ENCODE measurements at regions not wholly inside any gene's neighbourhood (a gene's known extent, or its start where the extent isn't known, plus 50 kb on each side); places are given as distances from the start of the nearest gene placed in this dataset.
"Not testable (repeated sequence)": the region's sequence is repeated elsewhere in the genome, so short reads cannot be mapped to it uniquely, and the experiment has no call there.

GRCh38 chr1:41998250-41998649 lies 79.5 kb upstream of the HIVEP3 start:
- H3K4me1 ChIP-seq (replicated peaks in 1 of 2), result no peaks in the 10 kb centered on the region
- no peak overlapping the region for H3K4me3 ChIP-seq
- no peak overlapping the region for H3K27ac ChIP-seq
- ATAC-seq (replicated peaks in 6 of 8), result no peak
- in situ Hi-C loops (cut with MboI; ENCODE audit: low pct_unique_long_range_greater_than_20kb in 2 of 9, low sequenced_read_pairs in 9 of 9, unreplicated experiment in 9 of 9), result no loop called here

GRCh38 chr1:41997153-41997552 lies 78.4 kb upstream of the HIVEP3 start:
- no peaks in the 10 kb centered on the region for H3K4me1 ChIP-seq (replicated peaks in 1 of 2)
- in situ Hi-C loops (cut with MboI; ENCODE audit: low pct_unique_long_range_greater_than_20kb in 2 of 9, low sequenced_read_pairs in 9 of 9, unreplicated experiment in 9 of 9), result no loop called here
- no peak overlapping the region for H3K27ac ChIP-seq
- ATAC-seq (replicated peaks in 6 of 8), result peak in 2 of 8 experiments; percentile 54 to 67
- H3K4me3 ChIP-seq, result no peak overlapping the region
- 35 to 100% (median 87%) methylated on average over 1 to 5 of the region's 5 CpGs; no CpG with 5 or more reads in 2 of the 10 experiments for WGBS, 10 experiments

DNA sequence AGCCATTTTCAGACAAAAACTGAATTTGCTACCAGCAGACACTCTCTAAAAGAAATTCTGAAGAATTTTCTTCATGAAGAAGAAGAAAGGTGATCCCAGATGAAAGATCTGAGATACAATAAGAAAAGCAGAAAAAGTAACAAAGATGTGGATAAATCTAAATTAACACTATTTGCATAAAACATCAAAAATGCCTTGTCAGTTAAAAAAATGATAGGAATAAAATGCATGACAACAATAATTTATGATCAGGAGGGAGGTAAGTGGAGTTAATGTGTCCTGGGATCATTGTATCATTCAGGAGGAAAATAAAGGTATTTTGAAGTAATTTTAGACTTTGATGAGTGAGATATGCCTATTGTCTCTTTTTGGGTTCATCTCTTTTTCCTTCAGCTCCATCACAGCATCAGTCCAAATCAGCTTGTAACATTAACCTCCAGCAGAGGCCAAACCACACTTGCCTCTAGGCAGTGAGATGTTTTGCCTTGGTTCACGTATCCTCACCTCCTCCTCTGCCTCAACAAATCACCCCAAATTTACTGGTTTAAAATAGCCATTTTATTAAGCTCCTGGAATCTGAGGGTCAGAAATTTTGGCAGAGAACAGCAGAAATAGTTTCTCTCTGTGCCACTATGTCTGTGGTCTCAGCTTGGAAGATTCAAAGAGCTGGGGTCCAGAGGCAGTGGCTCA lies 76.9 kb upstream of the HIVEP3 start:
- WGBS, 10 experiments, result 60 to 100% (median 86%) methylated on average over 1 of the region's 1 CpG; no CpG with 5 or more reads in 7 of the 10 experiments
- no peak for ATAC-seq (replicated peaks in 6 of 8)
- in situ Hi-C loops (cut with MboI; ENCODE audit: low pct_unique_long_range_greater_than_20kb in 2 of 9, low sequenced_read_pairs in 9 of 9, unreplicated experiment in 9 of 9), result no loop called here
- Histone ChIP-seq H3K4me3 (no peak overlapping the region), H3K27ac (no peak overlapping the region), H3K4me1 (replicated peaks in 1 of 2) (no peaks in the 10 kb centered on the region)

DNA sequence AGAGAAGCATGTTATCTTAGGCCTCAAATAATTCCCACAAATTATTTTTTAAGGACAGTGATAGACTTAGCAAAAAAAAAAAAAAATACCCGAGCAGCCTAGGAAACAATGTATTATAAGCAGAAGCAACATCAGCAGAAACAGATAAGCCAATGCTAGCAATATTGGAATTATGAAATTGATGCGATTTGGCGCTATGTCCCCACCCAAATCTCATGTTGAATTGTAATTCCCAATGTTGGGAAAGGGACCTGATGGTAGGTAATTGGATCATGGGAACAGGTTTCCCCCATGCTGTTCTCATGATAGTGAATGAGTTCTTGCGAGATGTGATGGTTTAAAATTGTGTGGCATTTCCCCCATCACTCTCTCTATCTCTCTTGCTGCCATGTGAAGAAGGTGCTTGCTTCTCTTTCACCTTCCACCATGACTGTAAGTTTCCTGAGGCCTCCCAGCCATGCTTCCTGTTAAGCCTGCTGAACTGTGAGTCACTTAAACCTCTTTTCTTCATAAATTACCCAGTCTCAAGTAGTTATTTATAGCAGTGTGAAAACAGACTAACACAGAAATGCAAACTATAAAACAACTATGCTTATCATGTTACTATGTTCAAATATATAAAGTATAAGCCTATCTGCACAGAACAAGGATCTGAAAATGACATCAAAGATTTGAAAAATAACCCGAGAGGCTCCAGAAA lies 75.6 kb upstream of the HIVEP3 start:
- WGBS, 10 experiments, result 79 to 100% (median 89%) methylated on average over 3 to 5 of the region's 5 CpGs
- Histone ChIP-seq H3K4me3 (no peak overlapping the region), H3K4me1 (replicated peaks in 1 of 2) (no peaks in the 10 kb centered on the region), H3K27ac (no peak overlapping the region)
- in situ Hi-C loops (cut with MboI; ENCODE audit: low pct_unique_long_range_greater_than_20kb in 2 of 9, low sequenced_read_pairs in 9 of 9, unreplicated experiment in 9 of 9), result no loop called here
- ATAC-seq (replicated peaks in 6 of 8), result no peak

GRCh38 chr1:41983451-41983850 lies 64.7 kb upstream of the HIVEP3 start:
- Histone ChIP-seq H3K4me3 (no peak overlapping the region), H3K4me1 (replicated peaks in 1 of 2) (peaks cover 0 to 7% of the 10 kb centered on the region in 2 donors), H3K27ac (no peak overlapping the region)
- in situ Hi-C loops (cut with MboI; ENCODE audit: low pct_unique_long_range_greater_than_20kb in 2 of 9, low sequenced_read_pairs in 9 of 9, unreplicated experiment in 9 of 9), result no loop called here
- WGBS, 10 experiments, result 80 to 100% (median 99%) methylated on average over 1 to 3 of the region's 3 CpGs
- ATAC-seq (replicated peaks in 6 of 8), result no peak

DNA sequence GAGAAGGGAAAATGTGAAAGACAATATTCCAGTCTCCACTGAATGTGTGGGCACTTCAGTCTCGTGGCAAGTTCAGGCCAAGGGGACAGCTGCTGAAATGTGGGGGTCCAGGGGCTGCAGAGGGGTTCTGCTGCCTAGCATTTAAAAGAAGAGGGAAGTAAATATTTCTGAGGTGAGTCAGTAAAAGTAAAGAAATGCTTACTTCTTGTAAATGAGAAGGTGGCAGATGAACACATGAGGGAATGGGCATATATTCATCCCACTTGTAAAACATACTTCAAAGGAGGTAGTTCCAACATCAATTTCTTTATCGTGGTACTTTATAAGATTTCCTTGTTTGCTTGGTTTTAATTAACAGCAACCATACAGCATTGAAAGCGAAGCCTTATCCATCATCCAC lies 63.1 kb upstream of the HIVEP3 start:
- WGBS, 10 experiments, result 33 to 100% (median 61%) methylated on average over 1 to 3 of the region's 3 CpGs; no CpG with 5 or more reads in 1 of the 10 experiments
- Histone ChIP-seq H3K27ac (no peak overlapping the region), H3K4me1 (replicated peaks in 1 of 2) (peaks cover 0 to 7% of the 10 kb centered on the region in 2 donors), H3K4me3 (no peak overlapping the region)
- no peak for ATAC-seq (replicated peaks in 6 of 8)
- in situ Hi-C loops (cut with MboI; ENCODE audit: low pct_unique_long_range_greater_than_20kb in 2 of 9, low sequenced_read_pairs in 9 of 9, unreplicated experiment in 9 of 9), result no loop called here

- Histone ChIP-seq H3K4me1 (replicated peaks in 1 of 2) (peaks cover 0 to 7% of the 10 kb centered on the region in 2 donors), H3K27ac (no peak overlapping the region), H3K4me3 (no peak overlapping the region)
- 40 to 97% (median 64%) methylated on average over 1 to 11 of the region's 12 CpGs; no CpG with 5 or more reads in 2 of the 10 experiments for WGBS, 10 experiments
- in situ Hi-C loops (cut with MboI; ENCODE audit: low pct_unique_long_range_greater_than_20kb in 2 of 9, low sequenced_read_pairs in 9 of 9, unreplicated experiment in 9 of 9), result no loop called here
- ATAC-seq (replicated peaks in 6 of 8), result peak in 3 of 8 experiments; percentile 41 to 91 (median 51)
Measured at GRCh38 chr1:41980827-41981653, 62.3 kb upstream of the HIVEP3 start.

- no peak for ATAC-seq (replicated peaks in 6 of 8)
- 35 to 80% (median 73%) methylated on average over 1 to 4 of the region's 4 CpGs; no CpG with 5 or more reads in 3 of the 10 experiments for WGBS, 10 experiments
- Histone ChIP-seq H3K27ac (no peak overlapping the region), H3K4me1 (replicated peaks in 1 of 2) (peaks cover 0 to 7% of the 10 kb centered on the region in 2 donors), H3K4me3 (no peak overlapping the region)
- in situ Hi-C loops (cut with MboI; ENCODE audit: low pct_unique_long_range_greater_than_20kb in 2 of 9, low sequenced_read_pairs in 9 of 9, unreplicated experiment in 9 of 9), result no loop called here
Measured at GRCh38 chr1:41978986-41979385, 60.3 kb upstream of the HIVEP3 start.

GRCh38 chr1:41977326-41977725 lies 58.6 kb upstream of the HIVEP3 start:
- Histone ChIP-seq H3K4me3 (no peak overlapping the region), H3K27ac (no peak overlapping the region), H3K4me1 (replicated peaks in 1 of 2) (peaks cover 0 to 7% of the 10 kb centered on the region in 2 donors)
- WGBS, 10 experiments, result 64 to 100% (median 80%) methylated on average over 1 to 3 of the region's 4 CpGs; no CpG with 5 or more reads in 5 of the 10 experiments
- ATAC-seq (replicated peaks in 6 of 8), result no peak
- in situ Hi-C loops (cut with MboI; ENCODE audit: low pct_unique_long_range_greater_than_20kb in 2 of 9, low sequenced_read_pairs in 9 of 9, unreplicated experiment in 9 of 9), result no loop called here

GRCh38 chr1:41976671-41977070 lies 57.9 kb upstream of the HIVEP3 start:
- H3K4me1 ChIP-seq (replicated peaks in 1 of 2), result peaks cover 0 to 7% of the 10 kb centered on the region in 2 donors
- ATAC-seq (replicated peaks in 6 of 8), result peak in 1 of 8 experiments; percentile 27
- WGBS, 10 experiments, result 60 to 100% (median 85%) methylated on average over 1 to 7 of the region's 7 CpGs; no CpG with 5 or more reads in 2 of the 10 experiments
- H3K4me3 ChIP-seq, result no peak overlapping the region
- in situ Hi-C loops (cut with MboI; ENCODE audit: low pct_unique_long_range_greater_than_20kb in 2 of 9, low sequenced_read_pairs in 9 of 9, unreplicated experiment in 9 of 9), result no loop called here
- no peak overlapping the region for H3K27ac ChIP-seq

DNA sequence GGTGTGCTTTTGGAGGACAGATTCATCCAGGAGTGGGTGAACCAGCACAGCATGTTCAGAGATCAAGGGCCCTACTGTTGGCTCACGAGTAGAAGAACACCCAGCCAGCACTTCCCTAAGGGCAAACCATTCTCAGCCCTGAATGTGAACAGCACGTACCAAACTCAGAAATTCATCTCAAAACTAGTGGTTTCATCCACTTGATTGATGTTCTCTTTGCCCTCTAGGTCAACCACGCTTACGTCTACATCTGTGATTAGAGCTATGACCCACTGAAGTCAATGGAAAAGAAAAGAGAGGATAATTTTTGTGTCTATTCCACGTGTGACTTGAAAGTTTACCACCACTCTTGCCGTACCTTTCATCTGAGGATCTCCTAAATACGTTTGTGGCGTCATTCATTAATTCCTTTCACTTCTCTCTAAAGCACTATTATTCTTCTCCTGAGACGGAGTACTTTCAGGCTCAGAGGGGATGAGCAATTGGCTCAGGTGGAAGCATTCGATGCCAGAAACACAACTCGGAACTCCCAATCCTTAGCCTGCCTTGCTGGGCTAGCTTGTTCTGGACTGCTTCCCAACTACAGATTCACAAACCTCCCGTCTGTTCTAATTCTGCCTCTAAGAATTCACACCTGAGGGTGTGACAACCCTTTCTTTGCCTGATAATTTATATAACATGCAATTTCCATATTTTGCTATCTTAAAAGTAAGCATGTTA lies 57.3 kb upstream of the HIVEP3 start:
- in situ Hi-C loops (cut with MboI; ENCODE audit: low pct_unique_long_range_greater_than_20kb in 2 of 9, low sequenced_read_pairs in 9 of 9, unreplicated experiment in 9 of 9), result no loop called here

DNA sequence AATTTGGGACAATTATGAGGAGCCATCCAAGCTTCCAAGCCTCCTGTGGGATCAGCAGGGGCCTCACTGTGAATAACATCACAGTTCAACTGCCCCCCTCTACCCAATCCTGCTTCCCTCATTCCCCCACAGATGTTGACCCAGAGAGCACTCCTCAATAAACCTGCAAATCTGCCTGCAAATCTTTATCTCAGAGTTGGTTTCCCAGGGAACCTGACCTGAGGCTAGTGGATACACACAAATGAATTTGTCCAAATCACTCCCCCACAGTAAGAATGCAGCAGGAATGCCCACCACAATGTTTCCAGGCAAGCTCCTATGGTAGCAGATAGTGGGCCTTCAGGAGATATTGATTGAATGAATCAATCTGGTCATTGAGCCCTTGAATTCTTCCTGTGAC lies 56.4 kb upstream of the HIVEP3 start:
- no peak overlapping the region for H3K27ac ChIP-seq
- H3K4me1 ChIP-seq (replicated peaks in 1 of 2), result no peaks in the 10 kb centered on the region
- peak in 1 of 8 experiments; percentile 26 for ATAC-seq (replicated peaks in 6 of 8)
- in situ Hi-C loops (cut with MboI; ENCODE audit: low pct_unique_long_range_greater_than_20kb in 2 of 9, low sequenced_read_pairs in 9 of 9, unreplicated experiment in 9 of 9), result no loop called here
- no peak overlapping the region for H3K4me3 ChIP-seq

More for the DNA sequence above, 57.3 kb upstream of the HIVEP3 start:
- 77 to 100% (median 92%) methylated on average over 1 to 12 of the region's 12 CpGs; no CpG with 5 or more reads in 1 of the 10 experiments for WGBS, 10 experiments
- H3K4me1 ChIP-seq (replicated peaks in 1 of 2), result peaks cover 0 to 5% of the 10 kb centered on the region in 2 donors
- ATAC-seq (replicated peaks in 6 of 8), result peak in 1 of 8 experiments; percentile 29
- H3K4me3 ChIP-seq, result no peak overlapping the region
- no peak overlapping the region for H3K27ac ChIP-seq

- H3K27ac ChIP-seq; ATAC-seq (replicated peaks in 6 of 8); H3K4me3 ChIP-seq; H3K4me1 ChIP-seq (replicated peaks in 1 of 2); in situ Hi-C loops (cut with MboI; ENCODE audit: low pct_unique_long_range_greater_than_20kb in 2 of 9, low sequenced_read_pairs in 9 of 9, unreplicated experiment in 9 of 9): not testable (repeated sequence)
Measured at GRCh38 chr1:41968557-41968956, 49.8 kb upstream of the HIVEP3 start.
